GM18505 (cell line): ENCODE measurements at regions not wholly inside any gene's neighbourhood (a gene's known extent, or its start where the extent isn't known, plus 50 kb on each side); places are given as distances from the start of the nearest gene placed in this dataset.
"Not testable (repeated sequence)": the region's sequence is repeated elsewhere in the genome, so short reads cannot be mapped to it uniquely, and the experiment has no call there.

Experiments used
- ATAC-seq: cut with Tn5 transposase; IDR thresholded peaks from one replicate; pipeline ENCODE4 v1.9.1; 2021; ENCODE audit not compliant: unreplicated experiment
- POLR2A ChIP-seq: IDR thresholded peaks from 4 replicates; pipeline ENCODE4 v1.6.1; 2011; ENCODE audit warnings: borderline replicate concordance; ENCODE audit not compliant: insufficient read depth, insufficient read length; ENCODE audit errors: extremely low read depth

GRCh38 chr10:64175271-64175962 is 654.2 kb downstream of the REEP3 start:
- no peak for TF ChIP-seq POLR2A
- no peak for ATAC-seq

- no peak for ATAC-seq
- TF ChIP-seq POLR2A = no peak
Observed at GRCh38 chr10:64182671-64183070, 661.5 kb downstream of the REEP3 start.

- ATAC-seq = no peak
- TF ChIP-seq POLR2A = no peak
Observed at GRCh38 chr10:64191286-64191685, 670.1 kb downstream of the REEP3 start.

GRCh38 chr10:64196638-64197315 is 675.6 kb downstream of the REEP3 start:
- no peak for ATAC-seq
- no peak for TF ChIP-seq POLR2A

- no peak for TF ChIP-seq POLR2A
- no peak for ATAC-seq
Observed at GRCh38 chr10:64201936-64202335, 680.7 kb downstream of the REEP3 start.

- ATAC-seq = not testable (repeated sequence)
Observed at GRCh38 chr10:64204504-64204903, 683.3 kb downstream of the REEP3 start.

- no peak for ATAC-seq
- no peak for TF ChIP-seq POLR2A
Observed at GRCh38 chr10:64206409-64206808, 685.2 kb downstream of the REEP3 start.

GRCh38 chr10:64209561-64209960 is 688.4 kb downstream of the REEP3 start:
- no peak for ATAC-seq
- TF ChIP-seq POLR2A = no peak

- no peak for ATAC-seq
- no peak for TF ChIP-seq POLR2A
Observed at GRCh38 chr10:64210211-64210610, 689.0 kb downstream of the REEP3 start.

GRCh38 chr10:64211466-64211865 is 690.3 kb downstream of the REEP3 start:
- no peak for TF ChIP-seq POLR2A
- no peak for ATAC-seq

- no peak for TF ChIP-seq POLR2A
- no peak for ATAC-seq
Observed at GRCh38 chr10:64215088-64215487, 693.9 kb downstream of the REEP3 start.

GRCh38 chr10:64219271-64220025 is 698.2 kb downstream of the REEP3 start:
- no peak for TF ChIP-seq POLR2A
- no peak for ATAC-seq

- ATAC-seq = no peak
- TF ChIP-seq POLR2A = no peak
Observed at GRCh38 chr10:64234489-64234888, 713.3 kb downstream of the REEP3 start.

- no peak for ATAC-seq
Observed at GRCh38 chr10:64257704-64258103, 736.5 kb downstream of the REEP3 start.

More at GRCh38 chr10:64257704-64258103, 736.5 kb downstream of the REEP3 start:
- no peak for TF ChIP-seq POLR2A
